Adrenal gland (tissue), 9 donors: ENCODE measurements at regions not wholly inside any gene's neighbourhood (a gene's known extent, or its start where the extent isn't known, plus 50 kb on each side); places are given as distances from the start of the nearest gene placed in this dataset.

ENCODE experiments used
- DNase-seq, 7 donors: peaks; one replicate each; pipeline ENCODE4 v3.0.0-alpha.2; 2019 to 2020
- H3K27ac ChIP-seq, 5 donors: fragments of 200-600 bp; sonication (generic) in 4 of 5; 1 replicate in 3 of 5; 2 replicates in 2 of 5; pipeline versions ENCODE4 v1.5.1 to v1.8.0; 2016 to 2020; ENCODE audit warnings: mild to moderate bottlenecking in 1 of 5
- H3K27me3 ChIP-seq: fragments of 200-600 bp; 2 replicates; pipeline ENCODE4 v1.8.0; 2021
- H3K36me3 ChIP-seq, 2 donors: fragments of 200-600 bp; replicated peaks in 1 of 2; 1 replicate in 1 of 2; 2 replicates in 1 of 2; pipeline versions ENCODE4 v1.5.1 to v1.8.0; 2018 to 2022
- H3K4me1 ChIP-seq, 2 donors: fragments of 200-600 bp; replicated peaks in 1 of 2; 1 replicate in 1 of 2; 2 replicates in 1 of 2; pipeline versions ENCODE4 v1.5.1 to v1.8.0; 2018 to 2021
- H3K4me3 ChIP-seq, 4 donors: fragments of 200-600 bp; sonication (generic) in 3 of 4; one replicate each; pipeline ENCODE4 v1.5.1; 2016 to 2018
- H3K9me3 ChIP-seq, 3 donors: fragments of 200-600 bp; sonication (generic) in 1 of 3; replicated peaks in 1 of 3; 1 replicate in 2 of 3; 2 replicates in 1 of 3; pipeline versions ENCODE4 v1.5.1 to v1.8.0; 2016 to 2021
- POLR2A ChIP-seq, 2 donors: fragments of 450-650 bp; IDR thresholded peaks; one replicate each; pipeline ENCODE4 v1.6.1; 2017; ENCODE audit warnings: antibody characterized with exemption in 2 of 2, mild to moderate bottlenecking in 2 of 2, moderate library complexity in 1 of 2
- WGBS, 4 donors: extraction: QIAGEN DNeasy Blood & Tissue Kit in 2 of 4; methylation state at CpG; one replicate each; pipeline versions ENCODE4 v1.1.5 to v1.1.7; 2013 to 2017; 5-methylcytosine and 5-hydroxymethylcytosine counted together
- intact Hi-C, 2 donors: fragments of 100-400 bp; cut with DNase I; formaldehyde crosslinking; loops; one replicate each; pipeline versions ENCODE4 v1.14.1 to v1.15.0; 2022 to 2023
- TF ChIP-seq, protein P1 (sequence below), 6 experiments: fragments of 450-650 bp in 4 of 6; fragments of 200-600 bp in 2 of 6; sonication (generic) in 1 of 6; IDR thresholded peaks; 1 replicate in 5 of 6; 2 replicates in 1 of 6; pipeline versions ENCODE4 v1.5.1 to v1.8.0; 2016 to 2021; ENCODE audit warnings: antibody characterized with exemption in 6 of 6, mild to moderate bottlenecking in 2 of 6, moderate library complexity in 1 of 6
- donor health status: healthy with polysubstance abuse.
- donor health status: Bipolar disorder and iron deficiency.
- donor health status: DM: yes; HTN: yes; CAD: no.
- donor health status: DM: no; HTN: no; CAD: no.
- donor health status: DM: no; HTN: no; CAD: no.

GRCh38 chr1:58893257-58893869, 109.5 kb upstream of the JUN start:
- Histone ChIP-seq H3K27me3 (no peaks in the 10 kb centered on the region), H3K4me1 (peaks cover 13 to 35% of the 10 kb centered on the region in 2 donors), H3K36me3 (no peaks in the 10 kb centered on the region), H3K9me3 (no peaks in the 10 kb centered on the region), H3K27ac (peak overlapping the region in 1 of 5 donors; percentile 30), H3K4me3 (no peak overlapping the region)
- 77 to 89% (median 81%) methylated on average over 13 of the region's 13 CpGs for WGBS, 4 donors
- DNase-seq, result peak in 1 of 7 donors; percentile 17
- TF ChIP-seq, protein P1, sequence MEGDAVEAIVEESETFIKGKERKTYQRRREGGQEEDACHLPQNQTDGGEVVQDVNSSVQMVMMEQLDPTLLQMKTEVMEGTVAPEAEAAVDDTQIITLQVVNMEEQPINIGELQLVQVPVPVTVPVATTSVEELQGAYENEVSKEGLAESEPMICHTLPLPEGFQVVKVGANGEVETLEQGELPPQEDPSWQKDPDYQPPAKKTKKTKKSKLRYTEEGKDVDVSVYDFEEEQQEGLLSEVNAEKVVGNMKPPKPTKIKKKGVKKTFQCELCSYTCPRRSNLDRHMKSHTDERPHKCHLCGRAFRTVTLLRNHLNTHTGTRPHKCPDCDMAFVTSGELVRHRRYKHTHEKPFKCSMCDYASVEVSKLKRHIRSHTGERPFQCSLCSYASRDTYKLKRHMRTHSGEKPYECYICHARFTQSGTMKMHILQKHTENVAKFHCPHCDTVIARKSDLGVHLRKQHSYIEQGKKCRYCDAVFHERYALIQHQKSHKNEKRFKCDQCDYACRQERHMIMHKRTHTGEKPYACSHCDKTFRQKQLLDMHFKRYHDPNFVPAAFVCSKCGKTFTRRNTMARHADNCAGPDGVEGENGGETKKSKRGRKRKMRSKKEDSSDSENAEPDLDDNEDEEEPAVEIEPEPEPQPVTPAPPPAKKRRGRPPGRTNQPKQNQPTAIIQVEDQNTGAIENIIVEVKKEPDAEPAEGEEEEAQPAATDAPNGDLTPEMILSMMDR (IDR thresholded peaks at IDR 0.05), result no peak
- TF ChIP-seq POLR2A (IDR thresholded peaks at IDR 0.05), result no peak
- intact Hi-C loops, result no loop called here

- intact Hi-C loops, result no loop called here
- no peak for TF ChIP-seq POLR2A (IDR thresholded peaks at IDR 0.05)
- TF ChIP-seq, protein P1 (IDR thresholded peaks at IDR 0.05), result no peak
Measured at GRCh38 chr1:58895082-58895481, 111.2 kb upstream of the JUN start.

GRCh38 chr1:58895559-58896145, 111.8 kb upstream of the JUN start:
- Histone ChIP-seq H3K27ac (peak overlapping the region in 3 of 5 donors; percentile 9 to 82 (median 47)), H3K36me3 (no peaks in the 10 kb centered on the region), H3K27me3 (no peaks in the 10 kb centered on the region), H3K4me1 (peaks cover 25 to 51% of the 10 kb centered on the region in 2 donors), H3K4me3 (no peak overlapping the region), H3K9me3 (no peaks in the 10 kb centered on the region)
- intact Hi-C loops, result no loop called here
- no peak for TF ChIP-seq POLR2A (IDR thresholded peaks at IDR 0.05)
- TF ChIP-seq, protein P1 (IDR thresholded peaks at IDR 0.05), result no peak
- no peak for DNase-seq
- WGBS, 4 donors, result 73 to 98% (median 81%) methylated on average over 5 of the region's 5 CpGs

More at GRCh38 chr1:58895082-58895481, 111.2 kb upstream of the JUN start:
- Histone ChIP-seq H3K4me3 (no peak overlapping the region), H3K36me3 (no peaks in the 10 kb centered on the region), H3K27me3 (no peaks in the 10 kb centered on the region), H3K9me3 (no peaks in the 10 kb centered on the region), H3K27ac (peak overlapping the region in 2 of 5 donors; percentile 9 to 82), H3K4me1 (peaks cover 25 to 48% of the 10 kb centered on the region in 2 donors)
- no peak for DNase-seq
- WGBS, 4 donors, result 82 to 95% (median 84%) methylated on average over 2 of the region's 2 CpGs

DNA sequence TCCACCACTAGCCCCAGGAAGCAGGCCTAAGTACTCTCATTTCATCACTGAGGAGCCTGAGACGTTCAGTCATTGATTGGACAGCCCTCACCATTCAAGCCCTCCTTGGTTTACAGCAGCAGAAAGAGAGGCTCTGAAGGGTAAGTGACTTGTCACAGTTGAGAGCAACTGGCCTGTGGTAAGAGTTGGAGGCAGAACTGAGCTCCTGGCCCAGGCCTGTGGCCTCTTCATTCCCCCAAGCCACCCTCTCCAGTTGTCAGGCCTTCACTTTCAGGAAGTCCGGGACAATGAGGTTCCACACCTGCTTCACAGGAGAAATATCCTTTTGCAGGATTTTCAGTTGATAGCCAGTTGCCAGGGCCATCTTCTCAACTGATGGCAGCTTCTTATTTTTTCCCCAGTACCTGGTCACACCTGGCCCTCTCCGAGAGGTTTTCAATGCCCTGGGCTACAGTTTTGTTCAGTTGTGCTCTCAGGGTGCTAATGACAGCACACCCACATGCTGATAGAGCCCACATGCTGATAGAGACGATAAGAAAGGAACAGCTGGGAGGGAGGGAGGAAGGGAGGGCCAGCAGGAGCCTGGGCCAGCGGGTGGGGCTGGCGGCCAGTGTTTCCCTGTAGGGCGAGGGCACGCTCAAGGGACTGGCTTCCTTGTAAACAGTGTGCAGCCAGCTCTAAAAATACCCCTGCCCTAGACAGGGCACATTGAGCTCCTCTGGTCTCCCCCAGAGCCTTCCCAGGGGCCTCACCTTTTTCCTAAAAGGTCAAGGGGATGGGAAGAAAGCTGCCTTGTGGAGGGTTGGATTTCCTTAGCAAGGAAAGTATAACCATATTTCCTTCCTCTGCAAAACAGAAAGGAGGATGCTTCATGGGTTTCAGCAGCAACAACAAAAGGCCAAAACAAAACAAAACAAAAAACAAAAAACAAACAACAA, 112.7 kb upstream of the JUN start:
- H3K27ac ChIP-seq, result peak overlapping the region in 4 of 5 donors; percentile 6 to 82 (median 49)
- intact Hi-C loops, result no loop called here
- no peaks in the 10 kb centered on the region for H3K27me3 ChIP-seq
- 27 to 55% (median 40%) methylated on average over 8 of the region's 8 CpGs for WGBS, 4 donors
- no peaks in the 10 kb centered on the region for H3K36me3 ChIP-seq
- peak; percentile 46 to 76 (median 71) for DNase-seq
- no peak overlapping the region for H3K4me3 ChIP-seq
- no peaks in the 10 kb centered on the region for H3K9me3 ChIP-seq
- peaks cover 25 to 51% of the 10 kb centered on the region in 2 donors for H3K4me1 ChIP-seq
- TF ChIP-seq POLR2A (IDR thresholded peaks at IDR 0.05), result no peak
- TF ChIP-seq, protein P1 (IDR thresholded peaks at IDR 0.05), result no peak
